Nephron progenitor cell (in vitro differentiated cells): ENCODE measurements at regions not wholly inside any gene's neighbourhood (a gene's known extent, or its start where the extent isn't known, plus 50 kb on each side); places are given as distances from the start of the nearest gene placed in this dataset.
"Not testable (repeated sequence)": the region's sequence is repeated elsewhere in the genome, so short reads cannot be mapped to it uniquely, and the experiment has no call there.

Experiments used
- DNase-seq: peaks from one replicate; pipeline ENCODE4 v3.0.0; 2021
- H3K27ac Mint-ChIP-seq: 2 replicates; pipeline ENCODE4 v1.8.0; 2021; ENCODE audit warnings: mild to moderate bottlenecking, moderate library complexity, mixed read lengths
- H3K27me3 Mint-ChIP-seq: 2 replicates; pipeline ENCODE4 v1.8.0; 2021; ENCODE audit warnings: mild to moderate bottlenecking, low read depth, mixed read lengths; ENCODE audit not compliant: poor library complexity
- H3K36me3 Mint-ChIP-seq: 2 replicates; pipeline ENCODE4 v1.8.0; 2021; ENCODE audit warnings: low read depth, mixed read lengths
- H3K4me1 Mint-ChIP-seq: 2 replicates; pipeline ENCODE4 v1.8.0; 2021; ENCODE audit warnings: mixed read lengths
- H3K4me3 Mint-ChIP-seq: 2 replicates; pipeline ENCODE4 v1.8.0; 2021; ENCODE audit warnings: mild to moderate bottlenecking, moderate library complexity, mixed read lengths
- H3K9me3 Mint-ChIP-seq: 2 replicates; pipeline ENCODE4 v1.8.0; 2021; ENCODE audit warnings: mild to moderate bottlenecking, moderate library complexity, mixed read lengths
- TF ChIP-seq, protein P1 (sequence below): fragments of 200-600 bp; sonication (generic); IDR thresholded peaks from 2 replicates; pipeline ENCODE4 v1.5.0; 2021; ENCODE audit warnings: antibody characterized with exemption

DNA sequence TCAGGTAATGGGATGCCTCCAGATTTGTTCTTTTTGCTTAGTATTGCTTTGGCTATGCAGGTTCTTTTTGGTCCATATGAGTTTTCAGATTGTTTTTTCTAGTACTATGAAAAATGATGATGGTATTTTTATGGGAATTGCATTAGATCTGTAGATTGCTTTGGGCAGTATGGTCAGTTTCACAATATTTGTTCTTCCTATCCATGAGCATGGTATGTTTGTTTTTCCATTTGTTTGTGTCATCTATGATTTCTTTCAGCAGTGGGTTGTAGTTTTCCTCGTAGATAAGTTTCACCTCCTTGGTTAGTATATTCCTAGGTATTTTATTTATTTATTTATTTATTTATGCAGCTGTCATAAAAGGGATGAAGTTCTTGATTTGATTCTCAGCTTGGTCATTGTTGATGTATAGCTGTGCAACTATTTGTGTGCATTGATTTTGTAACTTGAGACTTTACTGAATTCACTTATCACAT is 103.9 kb upstream of the DNAH14 start:
- H3K27ac Mint-ChIP-seq = no peak overlapping the region
- TF ChIP-seq, protein P1, sequence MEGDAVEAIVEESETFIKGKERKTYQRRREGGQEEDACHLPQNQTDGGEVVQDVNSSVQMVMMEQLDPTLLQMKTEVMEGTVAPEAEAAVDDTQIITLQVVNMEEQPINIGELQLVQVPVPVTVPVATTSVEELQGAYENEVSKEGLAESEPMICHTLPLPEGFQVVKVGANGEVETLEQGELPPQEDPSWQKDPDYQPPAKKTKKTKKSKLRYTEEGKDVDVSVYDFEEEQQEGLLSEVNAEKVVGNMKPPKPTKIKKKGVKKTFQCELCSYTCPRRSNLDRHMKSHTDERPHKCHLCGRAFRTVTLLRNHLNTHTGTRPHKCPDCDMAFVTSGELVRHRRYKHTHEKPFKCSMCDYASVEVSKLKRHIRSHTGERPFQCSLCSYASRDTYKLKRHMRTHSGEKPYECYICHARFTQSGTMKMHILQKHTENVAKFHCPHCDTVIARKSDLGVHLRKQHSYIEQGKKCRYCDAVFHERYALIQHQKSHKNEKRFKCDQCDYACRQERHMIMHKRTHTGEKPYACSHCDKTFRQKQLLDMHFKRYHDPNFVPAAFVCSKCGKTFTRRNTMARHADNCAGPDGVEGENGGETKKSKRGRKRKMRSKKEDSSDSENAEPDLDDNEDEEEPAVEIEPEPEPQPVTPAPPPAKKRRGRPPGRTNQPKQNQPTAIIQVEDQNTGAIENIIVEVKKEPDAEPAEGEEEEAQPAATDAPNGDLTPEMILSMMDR = no peak
- DNase-seq = no peak
- H3K36me3 Mint-ChIP-seq = no peaks in the 10 kb centered on the region
- no peaks in the 10 kb centered on the region for H3K4me1 Mint-ChIP-seq
- peaks cover 43% of the 10 kb centered on the region for H3K9me3 Mint-ChIP-seq
- no peak overlapping the region for H3K4me3 Mint-ChIP-seq
- H3K27me3 Mint-ChIP-seq = peaks cover 5% of the 10 kb centered on the region

DNA sequence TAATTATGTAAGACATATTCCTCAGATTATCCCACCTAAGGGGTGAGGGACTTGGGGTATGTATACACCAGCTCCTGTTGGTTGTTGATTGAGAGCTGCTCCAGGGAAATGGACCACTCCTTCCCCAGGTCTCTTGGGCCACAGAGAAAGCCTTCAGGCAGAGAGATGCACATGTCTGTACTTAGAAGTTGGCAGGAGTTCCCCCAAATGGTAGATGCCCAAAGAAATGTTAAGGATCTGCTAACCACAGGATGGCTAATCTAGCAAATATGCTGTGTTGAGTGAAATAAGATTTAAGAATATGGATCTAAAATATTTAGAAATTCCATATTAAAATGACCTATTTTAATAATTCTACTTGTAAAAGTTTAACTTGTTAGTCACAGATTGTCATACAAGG is 100.8 kb upstream of the DNAH14 start:
- no peak for DNase-seq
- H3K36me3 Mint-ChIP-seq = no peaks in the 10 kb centered on the region
- TF ChIP-seq, protein P1 = no peak

DNA sequence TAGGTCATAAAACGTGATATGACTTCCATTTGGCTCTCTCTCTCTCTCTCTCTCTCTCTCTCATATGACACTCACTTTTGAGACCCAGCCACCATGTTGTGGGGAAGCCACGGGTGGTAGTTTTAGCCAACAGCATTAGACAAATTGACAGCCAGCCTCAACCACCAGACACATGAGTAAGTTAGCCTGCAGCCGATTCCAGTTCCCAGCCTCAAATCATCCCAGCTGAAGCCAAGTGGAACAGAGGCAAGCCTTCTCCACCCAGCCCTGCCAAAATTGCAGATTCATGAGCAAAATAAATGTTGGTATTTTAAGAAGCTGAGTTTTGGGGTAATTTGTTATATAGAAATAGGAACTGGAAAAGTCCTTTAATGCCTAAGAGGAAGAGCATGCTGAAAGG is 98.0 kb upstream of the DNAH14 start:
- TF ChIP-seq, protein P1 = no peak
- DNase-seq = no peak
- peaks cover 9% of the 10 kb centered on the region for H3K27me3 Mint-ChIP-seq
- H3K9me3 Mint-ChIP-seq = peaks cover 21% of the 10 kb centered on the region
- no peak overlapping the region for H3K4me3 Mint-ChIP-seq
- no peak overlapping the region for H3K27ac Mint-ChIP-seq
- no peaks in the 10 kb centered on the region for H3K36me3 Mint-ChIP-seq
- H3K4me1 Mint-ChIP-seq = no peaks in the 10 kb centered on the region

More for the DNA sequence above, 100.8 kb upstream of the DNAH14 start:
- peaks cover 31% of the 10 kb centered on the region for H3K9me3 Mint-ChIP-seq
- H3K27me3 Mint-ChIP-seq = peaks cover 9% of the 10 kb centered on the region
- H3K27ac Mint-ChIP-seq = no peak overlapping the region
- no peak overlapping the region for H3K4me3 Mint-ChIP-seq
- no peaks in the 10 kb centered on the region for H3K4me1 Mint-ChIP-seq

DNA sequence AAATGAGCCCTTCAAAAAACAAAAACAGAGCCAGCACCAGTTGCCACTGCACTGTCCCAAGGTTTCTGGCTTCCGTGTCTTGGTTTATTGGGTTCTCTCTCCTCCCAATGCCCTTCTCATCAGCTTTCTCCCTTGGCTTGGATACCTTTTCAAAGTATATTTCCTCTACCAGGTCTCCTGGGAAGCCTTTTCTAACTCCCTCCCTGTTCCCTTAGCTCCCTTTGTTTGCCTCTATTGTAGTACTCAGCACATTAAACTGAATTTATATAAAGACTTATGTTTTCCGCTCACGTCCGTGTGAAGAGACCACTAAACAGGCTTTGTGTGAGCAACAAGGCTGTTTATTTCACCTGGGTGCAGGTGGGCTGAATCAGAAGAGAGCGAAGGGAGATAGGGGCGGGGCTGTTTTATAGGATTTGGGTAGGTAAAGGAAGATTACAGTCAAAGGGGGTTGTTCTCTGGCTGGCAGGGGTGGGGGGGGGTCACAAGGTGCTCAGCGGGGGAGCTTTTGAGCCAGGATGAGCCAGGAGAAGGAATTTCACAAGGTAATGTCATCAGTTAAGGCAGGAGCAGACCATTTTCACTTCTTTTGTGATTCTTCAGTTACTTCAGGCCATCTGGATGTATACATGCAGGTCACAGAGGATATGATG is 89.7 kb upstream of the DNAH14 start:
- DNase-seq, H3K4me1 Mint-ChIP-seq, H3K27ac Mint-ChIP-seq, H3K4me3 Mint-ChIP-seq, H3K36me3 Mint-ChIP-seq, H3K27me3 Mint-ChIP-seq: not testable (repeated sequence)
- H3K9me3 Mint-ChIP-seq = peaks cover 16% of the 10 kb centered on the region

DNA sequence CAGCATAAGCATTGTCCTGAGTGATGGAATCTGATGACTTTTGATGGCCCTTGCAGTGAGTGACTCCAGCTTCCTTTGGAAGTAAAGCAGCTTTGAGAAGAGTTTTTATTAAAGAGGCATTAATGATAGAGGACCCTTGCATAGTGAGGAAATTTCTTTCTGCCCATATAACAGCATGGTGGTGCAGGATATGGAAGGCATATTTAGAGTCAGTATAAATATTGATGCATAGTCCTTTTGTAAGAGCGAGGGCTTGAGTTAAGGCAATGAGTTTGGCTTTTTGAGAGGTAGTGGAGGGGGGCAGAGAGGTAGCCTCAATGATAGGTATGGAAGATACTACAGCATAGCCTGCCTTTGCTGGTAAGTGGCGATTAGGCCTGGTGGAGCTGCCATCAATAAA is 87.7 kb upstream of the DNAH14 start:
- H3K27me3 Mint-ChIP-seq, H3K4me1 Mint-ChIP-seq, H3K4me3 Mint-ChIP-seq, DNase-seq, H3K36me3 Mint-ChIP-seq, H3K27ac Mint-ChIP-seq: not testable (repeated sequence)
- peaks cover 23% of the 10 kb centered on the region for H3K9me3 Mint-ChIP-seq

DNA sequence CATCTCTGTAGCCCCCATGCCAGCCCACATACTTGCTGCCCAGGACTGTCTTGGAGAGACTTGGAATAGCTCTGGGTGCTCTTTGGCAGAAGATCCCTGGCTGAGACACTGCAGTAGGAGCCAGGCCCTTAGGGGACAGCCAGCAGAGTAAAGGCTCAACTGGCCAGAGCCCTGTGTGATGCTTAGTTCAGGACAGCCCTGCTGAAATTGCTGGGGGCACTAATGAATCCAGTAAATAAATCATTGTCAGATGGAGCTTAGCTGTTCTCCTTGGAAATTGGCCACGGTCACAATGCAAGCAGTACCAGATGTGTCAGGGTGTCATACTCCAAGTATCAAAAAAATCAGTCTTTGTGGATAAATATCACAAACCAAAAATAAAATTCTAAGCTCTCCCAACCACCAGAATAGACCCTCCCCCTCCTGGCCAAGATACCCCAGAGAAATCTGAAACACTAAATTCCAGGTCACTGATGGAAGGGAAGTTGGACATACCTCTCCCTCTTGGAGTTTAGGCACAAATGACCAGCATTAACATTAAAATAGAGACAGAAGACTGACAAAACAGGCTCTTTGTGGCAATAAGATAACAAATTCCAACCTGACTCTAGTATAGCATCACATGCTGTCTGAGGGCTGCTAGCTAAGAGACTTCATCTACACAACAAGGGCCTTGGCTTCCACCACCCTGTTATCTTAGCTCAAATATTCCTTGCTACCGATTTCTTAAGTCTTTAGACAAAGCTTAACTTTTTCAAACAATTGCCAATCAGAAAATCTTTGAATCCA is 83.2 kb upstream of the DNAH14 start:
- H3K4me3 Mint-ChIP-seq = no peak overlapping the region
- H3K9me3 Mint-ChIP-seq = peaks cover 18% of the 10 kb centered on the region
- no peak for DNase-seq
- H3K36me3 Mint-ChIP-seq = peaks cover 5% of the 10 kb centered on the region
- H3K4me1 Mint-ChIP-seq = no peaks in the 10 kb centered on the region
- peaks cover 6% of the 10 kb centered on the region for H3K27me3 Mint-ChIP-seq
- TF ChIP-seq, protein P1 = no peak
- H3K27ac Mint-ChIP-seq = no peak overlapping the region

DNA sequence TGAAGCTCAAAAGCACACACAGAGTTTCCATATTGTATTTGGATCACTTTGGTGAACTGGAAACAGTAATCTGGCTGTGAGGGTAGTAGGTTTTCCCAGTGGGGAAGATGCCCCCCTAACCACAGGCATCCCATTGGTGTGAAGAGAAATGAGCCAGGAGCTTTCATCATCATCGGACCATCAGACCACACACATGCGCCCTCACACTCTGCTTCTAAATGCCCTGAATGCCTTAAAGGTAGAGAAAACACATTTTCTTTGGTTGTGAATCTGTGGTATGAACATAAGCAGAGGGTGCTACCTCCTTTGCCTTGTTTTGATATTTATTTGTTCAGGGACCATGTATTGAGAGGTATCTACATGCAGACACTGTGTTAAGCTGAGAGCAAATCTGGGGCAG is 79.0 kb upstream of the DNAH14 start:
- Mint-ChIP-seq H3K4me1 (peaks cover 4% of the 10 kb centered on the region), H3K36me3 (no peaks in the 10 kb centered on the region), H3K27me3 (no peaks in the 10 kb centered on the region), H3K27ac (no peak overlapping the region), H3K4me3 (no peak overlapping the region), H3K9me3 (peaks cover 7% of the 10 kb centered on the region)
- TF ChIP-seq, protein P1 = no peak
- no peak for DNase-seq
